ENCODE measurements at regions not wholly inside any gene's neighbourhood (a gene's known extent, or its start where the extent isn't known, plus 50 kb on each side); places are given as distances from the start of the nearest gene placed in this dataset.

- TF ChIP-seq POLR2AphosphoS5 (IDR thresholded peaks at IDR 0.05; ENCODE audit: borderline replicate concordance, low read depth, low read length) (no peak), EZH2 (IDR thresholded peaks at IDR 0.05) (no peak), FOXP2 (optimal IDR thresholded peaks at IDR 0.05; ENCODE audit: control extremely low read depth, extremely low read length, insufficient read depth) (no peak)
These were observed 952.5 kb upstream of the ATXN8OS start for GRCh38 chr13:69155136-69155535.

Measured in SK-N-MC (cell line).